ENCODE measurements at regions not wholly inside any gene's neighbourhood (a gene's known extent, or its start where the extent isn't known, plus 50 kb on each side); places are given as distances from the start of the nearest gene placed in this dataset.

DNA sequence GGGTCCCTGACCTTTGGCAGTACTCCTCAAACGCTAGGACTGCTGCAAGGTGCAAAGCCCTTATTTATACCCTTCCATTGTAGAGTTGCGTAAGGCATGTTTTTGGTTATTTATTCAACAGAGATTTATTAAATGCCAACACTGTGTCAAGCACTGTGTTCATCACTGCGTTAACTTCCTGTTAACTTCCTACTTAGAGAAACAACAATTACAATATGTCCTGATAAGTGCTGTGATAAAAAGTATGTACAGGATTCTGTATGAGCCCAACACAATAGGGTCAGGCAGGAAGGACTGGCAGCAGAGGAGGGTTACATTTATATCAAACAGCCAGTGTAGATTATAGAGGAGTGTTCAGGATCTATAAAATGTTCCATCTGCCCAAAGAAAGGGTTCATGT is 812.8 kb upstream of the API5 start:
- TF ChIP-seq CTCF (IDR thresholded peaks at IDR 0.05) (no peak), EP300 (IDR thresholded peaks at IDR 0.05) (no peak), POLR2A (IDR thresholded peaks at IDR 0.05; ENCODE audit: low read depth) (no peak)

All from esophagus muscularis mucosa (tissue), 4 donors.